HepG2 (cell line): ENCODE measurements at regions not wholly inside any gene's neighbourhood (a gene's known extent, or its start where the extent isn't known, plus 50 kb on each side); places are given as distances from the start of the nearest gene placed in this dataset.

Experiments
- ATAC-seq: fragments of 200-7000 bp; cut with Tn5 transposase; 3 replicates; pipeline ENCODE4 v1.9.1; 2020; ENCODE audit warnings: mild to moderate bottlenecking, moderate library complexity
- BruUV-seq: library from RNA; stranded (reverse); fragments of 400-500 nt; replicated peaks from 2 replicates; lab custom pipeline; 2021; lab: Mats Ljungman, UMichigan
- CTCF ChIA-PET: fragments of 300-600 bp; formaldehyde crosslinking; extraction: SDS; loops from one replicate; lab custom pipeline; 2021; ENCODE audit warnings: low total read pairs, inconsistent platforms, low intra/inter-chr PET ratio; lab: Yijun Ruan, JAX
- POLR2A ChIA-PET: fragments of 350-600 bp; sonication (Branson Sonifier 250); formaldehyde crosslinking; loops from one replicate; lab custom pipeline; 2020; ENCODE audit warnings: antibody characterized with exemption, inconsistent platforms; lab: Yijun Ruan, JAX
- DNase-seq: peaks from one replicate; pipeline ENCODE4 v3.0.0-alpha.2; 2015; ENCODE audit warnings: low spot score
- FAIRE-seq: peaks from 3 replicates; lab custom pipeline; 2011; peaks lifted over from hg19 to GRCh38; lab: Jason Lieb, UNC
- H2AFZ ChIP-seq: one replicate; pipeline ENCODE4 v1.6.1; 2011; ENCODE audit warnings: low read length, inconsistent platforms
- H3K27ac ChIP-seq: fragments of 300-600 bp; 3 replicates; pipeline ENCODE4 v1.8.0; 2011; ENCODE audit warnings: mixed run types, mild to moderate bottlenecking, mixed read lengths, low read length, inconsistent platforms; ENCODE audit not compliant: insufficient read depth; ENCODE audit errors: extremely low read length
- H3K27me3 ChIP-seq, 2 experiments: fragments of 200-600 bp in 1 of 2; 2 replicates in 1 of 2; 3 replicates in 1 of 2; pipeline versions ENCODE4 v1.6.0 to v1.8.0; 2011; ENCODE audit warnings: low read length in 2 of 2, mild to moderate bottlenecking in 2 of 2, moderate library complexity in 2 of 2, inconsistent platforms in 1 of 2; ENCODE audit not compliant: insufficient read depth in 2 of 2, control insufficient read depth in 1 of 2
- H3K36me3 ChIP-seq, 2 experiments: fragments of 200-600 bp in 1 of 2; replicated peaks in 1 of 2; 2 replicates in 1 of 2; 3 replicates in 1 of 2; pipeline versions ENCODE4 v1.5.1 to v1.8.0; 2011; ENCODE audit warnings: low read length in 2 of 2, inconsistent platforms in 1 of 2; ENCODE audit not compliant: insufficient read depth in 2 of 2, control insufficient read depth in 1 of 2
- H3K4me1 ChIP-seq: 2 replicates; pipeline ENCODE4 v1.5.1; 2012; ENCODE audit warnings: low read length, inconsistent platforms; ENCODE audit not compliant: insufficient read depth
- H3K4me2 ChIP-seq: 2 replicates; pipeline ENCODE4 v1.6.0; 2011; ENCODE audit warnings: low read depth, low read length, inconsistent platforms
- H3K4me3 ChIP-seq, 3 experiments: fragments of 200-600 bp in 1 of 3; sonication (generic), shearing (Covaris generic) in 1 of 3; replicated peaks in 1 of 3; 2 replicates each; pipeline ENCODE4 v1.5.1; 2011 to 2016; ENCODE audit warnings: low read length in 3 of 3, inconsistent platforms in 2 of 3, low read depth in 2 of 3, mild to moderate bottlenecking in 2 of 3, control low read depth in 1 of 3, mixed read lengths in 1 of 3; ENCODE audit not compliant: insufficient read depth in 1 of 3
- H3K79me2 ChIP-seq: one replicate; pipeline ENCODE4 v1.6.1; 2011; ENCODE audit warnings: low read length, inconsistent platforms; ENCODE audit not compliant: insufficient read depth
- H3K9ac ChIP-seq: 2 replicates; pipeline ENCODE4 v1.6.0; 2011; ENCODE audit warnings: mild to moderate bottlenecking, low read depth, low read length, inconsistent platforms; ENCODE audit not compliant: insufficient read depth
- H3K9me3 ChIP-seq: 2 replicates; pipeline ENCODE4 v1.5.1; 2012; ENCODE audit warnings: mild to moderate bottlenecking, low read length
- H4K20me1 ChIP-seq: 2 replicates; pipeline ENCODE4 v1.6.0; 2011; ENCODE audit warnings: inconsistent platforms, mild to moderate bottlenecking, low read length, moderate library complexity; ENCODE audit not compliant: insufficient read depth
- ARNT ChIP-seq: fragments of 450-650 bp; IDR thresholded peaks from 2 replicates; pipeline ENCODE4 v1.6.1; 2017
- CC2D1A ChIP-seq: sonication (generic); formaldehyde crosslinking; IDR thresholded peaks from 2 replicates; pipeline ENCODE4 v1.8.1; 2023; ENCODE audit warnings: mild to moderate bottlenecking, missing genetic modification reagents
- FOSL1 ChIP-seq: sonication (generic); formaldehyde crosslinking; IDR thresholded peaks from 2 replicates; pipeline ENCODE4 v1.9.0; 2021; ENCODE audit warnings: missing genetic modification reagents, borderline replicate concordance
- GTF3A ChIP-seq: sonication (generic); formaldehyde crosslinking; conservative IDR thresholded peaks from 2 replicates; pipeline ENCODE4 v1.4.0; 2020; ENCODE audit warnings: mild to moderate bottlenecking, missing genetic modification reagents
- HBP1 ChIP-seq: IDR thresholded peaks from 2 replicates; pipeline ENCODE4 v1.6.1; 2016; ENCODE audit warnings: low read depth, control low read depth
- KAT2B ChIP-seq: fragments of 150-350 bp; IDR thresholded peaks from 2 replicates; pipeline ENCODE4 v1.6.1; 2014; ENCODE audit warnings: low read depth, low read length, borderline replicate concordance
- KLF13 ChIP-seq: sonication (generic); formaldehyde crosslinking; IDR thresholded peaks from 2 replicates; pipeline ENCODE4 v1.4.0; 2020; ENCODE audit warnings: mild to moderate bottlenecking, missing genetic modification reagents
- ONECUT2 ChIP-seq: sonication (generic); formaldehyde crosslinking; IDR thresholded peaks from 2 replicates; pipeline ENCODE4 v1.4.0; 2020; ENCODE audit warnings: missing genetic modification reagents
- PAF1 ChIP-seq: IDR thresholded peaks from 2 replicates; pipeline ENCODE4 v1.6.1; 2016; ENCODE audit warnings: missing genetic modification reagents, missing compliant biosample characterization
- PBX2 ChIP-seq: IDR thresholded peaks from 2 replicates; pipeline ENCODE4 v1.6.1; 2016; ENCODE audit warnings: control low read depth
- REL ChIP-seq: sonication (generic); formaldehyde crosslinking; conservative IDR thresholded peaks from 2 replicates; pipeline ENCODE4 v1.8.0; 2022; ENCODE audit warnings: mild to moderate bottlenecking, missing genetic modification reagents, moderate library complexity
- RFXAP ChIP-seq: sonication (generic); formaldehyde crosslinking; IDR thresholded peaks from 2 replicates; pipeline ENCODE4 v1.4.0; 2020; ENCODE audit warnings: missing genetic modification reagents, borderline replicate concordance
- XRCC5 ChIP-seq: fragments of 200-400 bp; formaldehyde crosslinking; optimal IDR thresholded peaks from 2 replicates; pipeline ENCODE3; 2017; ENCODE audit warnings: mild to moderate bottlenecking, low read length
- ZNF17 ChIP-seq: sonication (generic); formaldehyde crosslinking; IDR thresholded peaks from 2 replicates; pipeline ENCODE4 v1.5.0; 2020; ENCODE audit warnings: mild to moderate bottlenecking, missing genetic modification reagents
- ZNF576 ChIP-seq: sonication (generic); formaldehyde crosslinking; IDR thresholded peaks from 2 replicates; pipeline ENCODE4 v1.4.0; 2020; ENCODE audit warnings: mild to moderate bottlenecking, missing genetic modification reagents
- ZNF703 ChIP-seq: sonication (generic); formaldehyde crosslinking; IDR thresholded peaks from 2 replicates; pipeline ENCODE4 v1.5.1; 2020; ENCODE audit warnings: missing genetic modification reagents, mild to moderate bottlenecking, moderate library complexity, borderline replicate concordance
- WGBS: methylation state at CpG from one replicate; pipeline ENCODE4 v1.1.6; 2017; ENCODE audit warnings: low lambda C conversion rate; 5-methylcytosine and 5-hydroxymethylcytosine counted together
- in situ Hi-C: cut with HindIII; loops from 2 replicates; pipeline ENCODE4 v1.10.0; 2017; ENCODE audit warnings: low pct_unique_long_range_greater_than_20kb; ENCODE audit not compliant: extremely low pct_ligation_motif_present
- intact Hi-C: fragments of 100-400 bp; cut with micrococcal nuclease; formaldehyde crosslinking; loops from one replicate; pipeline ENCODE4 v1.10.0; 2022; ENCODE audit not compliant: unreplicated experiment
- TF ChIP-seq, protein P1 (sequence below): sonication (generic); formaldehyde crosslinking; IDR thresholded peaks from 2 replicates; pipeline ENCODE4 v1.8.1; 2023; ENCODE audit warnings: mild to moderate bottlenecking, missing genetic modification reagents

DNA sequence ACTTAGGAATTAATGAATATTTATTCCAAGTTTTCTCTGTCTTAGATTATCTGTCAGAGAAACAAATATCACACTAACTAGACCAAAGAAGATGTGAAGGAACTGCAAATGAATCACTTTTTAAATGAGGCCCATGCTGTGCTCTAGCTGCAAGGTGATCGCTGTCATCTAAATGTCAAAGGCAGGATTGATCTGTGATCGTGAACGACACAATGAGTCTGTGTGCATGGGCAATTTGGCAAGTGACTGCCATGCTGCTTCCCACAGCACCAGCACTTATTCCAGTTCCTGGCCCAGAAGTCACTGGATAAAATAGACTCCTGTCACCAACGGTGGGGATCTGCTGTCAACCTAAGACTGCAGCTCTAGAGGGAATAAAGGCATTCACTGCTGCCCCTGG, 141.2 kb downstream of the TRIM36 start:
- in situ Hi-C loops: no loop called here
- ChIA-PET CTCF (no interaction called here), POLR2A (no interaction called here)

GRCh38 chr5:115024922-115025321, 144.8 kb downstream of the TRIM36 start:
- Histone ChIP-seq H2AFZ (no peak overlapping the region), H3K27me3 (no peaks in the 10 kb centered on the region), H3K4me3 (no peak overlapping the region), H3K36me3 (no peaks in the 10 kb centered on the region), H4K20me1 (no peaks in the 10 kb centered on the region), H3K9me3 (no peaks in the 10 kb centered on the region), H3K4me2 (no peak overlapping the region), H3K27ac (no peak overlapping the region), H3K4me1 (no peaks in the 10 kb centered on the region), H3K9ac (no peak overlapping the region)
- whole genome bisulfite sequencing: 0% methylated on average over 1 of the region's 1 CpG
- ATAC-seq: no peak
- DNase-seq: no peak
- POLR2A ChIA-PET: no interaction called here
- no peak for FAIRE-seq
- BruUV-seq: no TSS peak
- no peak for TF ChIP-seq KLF13 (CRISPR knock-in tag)
- TF ChIP-seq ZNF17: no peak
- TF ChIP-seq ARNT: no peak
- TF ChIP-seq, protein P1, sequence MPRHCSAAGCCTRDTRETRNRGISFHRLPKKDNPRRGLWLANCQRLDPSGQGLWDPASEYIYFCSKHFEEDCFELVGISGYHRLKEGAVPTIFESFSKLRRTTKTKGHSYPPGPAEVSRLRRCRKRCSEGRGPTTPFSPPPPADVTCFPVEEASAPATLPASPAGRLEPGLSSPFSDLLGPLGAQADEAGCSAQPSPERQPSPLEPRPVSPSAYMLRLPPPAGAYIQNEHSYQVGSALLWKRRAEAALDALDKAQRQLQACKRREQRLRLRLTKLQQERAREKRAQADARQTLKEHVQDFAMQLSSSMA (CRISPR knock-in tag): no peak
- no peak for TF ChIP-seq REL (CRISPR knock-in tag)
- no peak for TF ChIP-seq XRCC5
- no peak for TF ChIP-seq RFXAP
- no peak for TF ChIP-seq CC2D1A (CRISPR knock-in tag)
- no peak for TF ChIP-seq HBP1
- no peak for TF ChIP-seq ZNF703 (CRISPR knock-in tag)
- no peak for TF ChIP-seq ONECUT2
- TF ChIP-seq PBX2: no peak
- TF ChIP-seq, all 625 proteins: peak for 0
- intact Hi-C loops (no loop called here), in situ Hi-C loops (no loop called here)
- H3K79me2 ChIP-seq: no peaks in the 10 kb centered on the region
- CTCF ChIA-PET: no interaction called here

More for the DNA sequence above, 141.2 kb downstream of the TRIM36 start:
- ATAC-seq (no peak), DNase-seq (no peak), FAIRE-seq (no peak)
- Histone ChIP-seq H3K27ac (no peak overlapping the region), H3K4me3 (no peak overlapping the region), H3K9ac (no peak overlapping the region), H3K4me1 (no peaks in the 10 kb centered on the region), H3K9me3 (no peaks in the 10 kb centered on the region), H3K36me3 (no peaks in the 10 kb centered on the region), H3K27me3 (no peaks in the 10 kb centered on the region), H2AFZ (no peak overlapping the region), H4K20me1 (no peaks in the 10 kb centered on the region), H3K4me2 (no peak overlapping the region), H3K79me2 (no peaks in the 10 kb centered on the region)
- TF ChIP-seq ZNF576 (CRISPR knock-in tag): no peak
- no peak for TF ChIP-seq FOSL1 (CRISPR knock-in tag)
- no peak for TF ChIP-seq KAT2B
- no peak for TF ChIP-seq GTF3A (CRISPR knock-in tag)
- TF ChIP-seq PAF1 (CRISPR knock-in tag): no peak
- intact Hi-C loops: no loop called here
- WGBS: 2% methylated on average over 4 of the region's 4 CpGs
- no TSS peak for BruUV-seq
